Liver (tissue), 8 donors: ENCODE measurements at regions not wholly inside any gene's neighbourhood (a gene's known extent, or its start where the extent isn't known, plus 50 kb on each side); places are given as distances from the start of the nearest gene placed in this dataset.

Experiments
- DNase-seq: peaks from one replicate; pipeline ENCODE4 v3.0.0-alpha.2; 2017; ENCODE audit warnings: low spot score
- H3K27ac ChIP-seq, 2 donors: one replicate each; pipeline ENCODE4 v1.7.0; 2013; ENCODE audit warnings: inconsistent platforms in 2 of 2, low read length in 2 of 2, control low read depth in 1 of 2, low read depth in 1 of 2, mild to moderate bottlenecking in 1 of 2
- H3K27me3 ChIP-seq, 4 donors: one replicate each; pipeline versions ENCODE4 v1.6.1 to v1.7.0; 2013; ENCODE audit warnings: low read length in 3 of 4, inconsistent platforms in 1 of 4, mild to moderate bottlenecking in 1 of 4, moderate library complexity in 1 of 4; ENCODE audit not compliant: control insufficient read depth in 4 of 4, insufficient read depth in 4 of 4
- H3K36me3 ChIP-seq, 4 donors: one replicate each; pipeline versions ENCODE4 v1.6.1 to v1.7.0; 2013; ENCODE audit warnings: low read length in 3 of 4, mild to moderate bottlenecking in 3 of 4, low read depth in 1 of 4, moderate library complexity in 1 of 4; ENCODE audit not compliant: control insufficient read depth in 4 of 4, insufficient read depth in 3 of 4
- H3K4me1 ChIP-seq, 4 donors: one replicate each; pipeline versions ENCODE4 v1.6.1 to v1.7.0; 2013; ENCODE audit warnings: low read length in 3 of 4, mild to moderate bottlenecking in 3 of 4, moderate library complexity in 1 of 4; ENCODE audit not compliant: control insufficient read depth in 4 of 4, insufficient read depth in 4 of 4
- H3K4me3 ChIP-seq, 3 donors: one replicate each; pipeline versions ENCODE4 v1.6.1 to v1.7.0; 2013; ENCODE audit warnings: low read length in 3 of 3, control low read depth in 1 of 3, low read depth in 1 of 3, mild to moderate bottlenecking in 1 of 3
- H3K9ac ChIP-seq, 2 donors: one replicate each; pipeline ENCODE4 v1.7.0; 2013; ENCODE audit warnings: low read length in 2 of 2, mild to moderate bottlenecking in 2 of 2, moderate library complexity in 2 of 2, control low read depth in 1 of 2, low read depth in 1 of 2
- H3K9me3 ChIP-seq, 4 donors: one replicate each; pipeline versions ENCODE4 v1.6.1 to v1.7.0; 2013; ENCODE audit warnings: low read length in 3 of 4; ENCODE audit not compliant: control insufficient read depth in 4 of 4
- ATF3 ChIP-seq: IDR thresholded peaks from 2 replicates; pipeline ENCODE4 v1.6.1; 2016; ENCODE audit warnings: antibody characterized with exemption
- CTCF ChIP-seq: fragments of 150-350 bp; IDR thresholded peaks from 2 replicates; pipeline ENCODE4 v1.5.1; 2017; ENCODE audit warnings: improper control_type of control experiment, low read depth, low read length; ENCODE audit not compliant: missing input control
- EGR1 ChIP-seq, 2 donors: IDR thresholded peaks; 2 replicates each; pipeline ENCODE4 v1.6.1; 2016 to 2018; ENCODE audit warnings: antibody characterized with exemption in 2 of 2, low read depth in 2 of 2
- FOXA1 ChIP-seq: IDR thresholded peaks from 2 replicates; pipeline ENCODE4 v1.6.1; 2016; ENCODE audit warnings: antibody characterized with exemption
- FOXA2 ChIP-seq: IDR thresholded peaks from 2 replicates; pipeline ENCODE4 v1.6.1; 2016; ENCODE audit warnings: antibody characterized with exemption
- GABPA ChIP-seq, 2 donors: IDR thresholded peaks in 1 of 2; conservative IDR thresholded peaks in 1 of 2; 2 replicates each; pipeline ENCODE4 v1.6.1; 2016; ENCODE audit warnings: antibody characterized with exemption in 2 of 2, mild to moderate bottlenecking in 1 of 2, moderate library complexity in 1 of 2
- HNF4A ChIP-seq, 2 donors: conservative IDR thresholded peaks; 2 replicates each; pipeline ENCODE4 v1.6.1; 2016; ENCODE audit warnings: antibody characterized with exemption in 2 of 2, mild to moderate bottlenecking in 2 of 2
- HNF4G ChIP-seq: IDR thresholded peaks from 2 replicates; pipeline ENCODE4 v1.6.1; 2016; ENCODE audit warnings: antibody characterized with exemption
- JUND ChIP-seq, 2 donors: IDR thresholded peaks; 2 replicates each; pipeline ENCODE4 v1.6.1; 2016; ENCODE audit warnings: antibody characterized with exemption in 2 of 2
- MAX ChIP-seq: IDR thresholded peaks from 2 replicates; pipeline ENCODE4 v1.6.1; 2016; ENCODE audit warnings: antibody characterized with exemption
- NR2F2 ChIP-seq: IDR thresholded peaks from 2 replicates; pipeline ENCODE4 v1.6.1; 2016; ENCODE audit warnings: antibody characterized with exemption
- RAD21 ChIP-seq, 2 donors: IDR thresholded peaks; 2 replicates each; pipeline ENCODE4 v1.6.1; 2016; ENCODE audit warnings: antibody characterized with exemption in 2 of 2, mild to moderate bottlenecking in 2 of 2
- REST ChIP-seq: IDR thresholded peaks from 2 replicates; pipeline ENCODE4 v1.6.1; 2016; ENCODE audit warnings: antibody characterized with exemption, mild to moderate bottlenecking
- RXRA ChIP-seq, 2 donors: IDR thresholded peaks; 2 replicates each; pipeline ENCODE4 v1.6.1; 2017 to 2018; ENCODE audit warnings: antibody characterized with exemption in 2 of 2, mild to moderate bottlenecking in 1 of 2
- SP1 ChIP-seq: IDR thresholded peaks from 2 replicates; pipeline ENCODE4 v1.6.1; 2018; ENCODE audit warnings: antibody characterized with exemption, mild to moderate bottlenecking
- TAF1 ChIP-seq: conservative IDR thresholded peaks from 2 replicates; pipeline ENCODE4 v1.6.1; 2016; ENCODE audit warnings: antibody characterized with exemption, mild to moderate bottlenecking
- YY1 ChIP-seq: IDR thresholded peaks from 2 replicates; pipeline ENCODE4 v1.6.1; 2016; ENCODE audit warnings: antibody characterized with exemption, mild to moderate bottlenecking
- ZBTB33 ChIP-seq: IDR thresholded peaks from 2 replicates; pipeline ENCODE4 v1.6.1; 2016; ENCODE audit warnings: antibody characterized with exemption
- WGBS: extraction: QIAGEN DNeasy Blood & Tissue Kit; methylation state at CpG from one replicate; pipeline ENCODE4 v1.1.7; 2013; 5-methylcytosine and 5-hydroxymethylcytosine counted together
- donor health status: healthy.
- donor health status: healthy.
- donor health status: healthy.
- donor health status: healthy.
- donor health status: healthy.

- no peak for TF ChIP-seq FOXA1
- peak; percentile 84 to 91 for TF ChIP-seq RXRA (IDR thresholded peaks at IDR 0.05)
- no peak for TF ChIP-seq EGR1 (IDR thresholded peaks at IDR 0.05; ENCODE audit: low read depth in 2 of 2)
- no peak for TF ChIP-seq TAF1
- TF ChIP-seq GABPA (IDR thresholded peaks at IDR 0.05 in 1 of 2, conservative IDR thresholded peaks at IDR 0.05 in 1 of 2): no peak
- TF ChIP-seq ZBTB33: no peak
- TF ChIP-seq REST: no peak
- TF ChIP-seq SP1: peak; percentile 47
- TF ChIP-seq MAX: peak; percentile 58
- TF ChIP-seq NR2F2: no peak
- no peak for TF ChIP-seq FOXA2
- no peak for TF ChIP-seq ATF3
- TF ChIP-seq JUND (IDR thresholded peaks at IDR 0.05): peak in 1 of 2 donors; percentile 7
- peak in 1 of 2 donors; percentile 10 for TF ChIP-seq RAD21 (IDR thresholded peaks at IDR 0.05)
- TF ChIP-seq YY1: peak; percentile 10
- TF ChIP-seq CTCF: no peak
- TF ChIP-seq HNF4G: peak; percentile 36
- peak; percentile 84 to 88 for TF ChIP-seq HNF4A (conservative IDR thresholded peaks at IDR 0.05)
- no peak overlapping the region for H3K4me3 ChIP-seq
- no peaks in the 10 kb centered on the region for H3K27me3 ChIP-seq
- peak overlapping the region; percentile 75 to 92 for H3K27ac ChIP-seq
- H3K9me3 ChIP-seq: no peaks in the 10 kb centered on the region
- no peak for DNase-seq
- peaks cover 0 to 35% (median 21%) of the 10 kb centered on the region in 4 donors for H3K4me1 ChIP-seq
- WGBS: 87% methylated on average over 1 of the region's 1 CpG
- H3K36me3 ChIP-seq: no peaks in the 10 kb centered on the region
- H3K9ac ChIP-seq: no peak overlapping the region
Measured at GRCh38 chr2:12007282-12007681, 260.9 kb downstream of the LPIN1 start.
